ENCODE measurements at regions not wholly inside any gene's neighbourhood (a gene's known extent, or its start where the extent isn't known, plus 50 kb on each side); places are given as distances from the start of the nearest gene placed in this dataset.

DNA sequence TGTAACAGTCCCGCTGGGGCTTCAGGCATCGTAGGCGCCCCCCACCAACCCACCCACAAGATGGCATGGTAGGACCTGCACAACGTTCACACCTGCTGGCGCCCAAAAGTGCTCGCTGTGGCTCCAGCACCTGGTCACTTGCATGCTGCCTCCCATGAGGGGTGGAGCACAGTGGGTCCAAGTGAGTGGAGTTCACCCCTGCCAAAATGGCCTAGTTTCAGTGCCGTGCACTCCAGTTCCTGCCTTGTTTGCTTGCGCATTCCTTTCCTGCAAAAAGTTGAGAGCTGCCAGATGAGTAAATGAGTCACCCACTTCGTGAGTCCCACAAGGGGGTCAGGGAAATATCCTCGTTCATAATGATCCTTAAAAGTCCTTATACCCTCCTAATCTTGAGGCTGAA, 788.7 kb upstream of the DPPA4 start:
- TF ChIP-seq, protein P1, sequence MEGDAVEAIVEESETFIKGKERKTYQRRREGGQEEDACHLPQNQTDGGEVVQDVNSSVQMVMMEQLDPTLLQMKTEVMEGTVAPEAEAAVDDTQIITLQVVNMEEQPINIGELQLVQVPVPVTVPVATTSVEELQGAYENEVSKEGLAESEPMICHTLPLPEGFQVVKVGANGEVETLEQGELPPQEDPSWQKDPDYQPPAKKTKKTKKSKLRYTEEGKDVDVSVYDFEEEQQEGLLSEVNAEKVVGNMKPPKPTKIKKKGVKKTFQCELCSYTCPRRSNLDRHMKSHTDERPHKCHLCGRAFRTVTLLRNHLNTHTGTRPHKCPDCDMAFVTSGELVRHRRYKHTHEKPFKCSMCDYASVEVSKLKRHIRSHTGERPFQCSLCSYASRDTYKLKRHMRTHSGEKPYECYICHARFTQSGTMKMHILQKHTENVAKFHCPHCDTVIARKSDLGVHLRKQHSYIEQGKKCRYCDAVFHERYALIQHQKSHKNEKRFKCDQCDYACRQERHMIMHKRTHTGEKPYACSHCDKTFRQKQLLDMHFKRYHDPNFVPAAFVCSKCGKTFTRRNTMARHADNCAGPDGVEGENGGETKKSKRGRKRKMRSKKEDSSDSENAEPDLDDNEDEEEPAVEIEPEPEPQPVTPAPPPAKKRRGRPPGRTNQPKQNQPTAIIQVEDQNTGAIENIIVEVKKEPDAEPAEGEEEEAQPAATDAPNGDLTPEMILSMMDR (IDR thresholded peaks at IDR 0.05; ENCODE audit: insufficient read depth, low read depth, low read length, missing control alignments) = no peak
- DNase-seq (ENCODE audit: low read depth) = no peak
- no peak overlapping the region for H3K4me3 ChIP-seq (ENCODE audit: low read depth, low read length)

DNA sequence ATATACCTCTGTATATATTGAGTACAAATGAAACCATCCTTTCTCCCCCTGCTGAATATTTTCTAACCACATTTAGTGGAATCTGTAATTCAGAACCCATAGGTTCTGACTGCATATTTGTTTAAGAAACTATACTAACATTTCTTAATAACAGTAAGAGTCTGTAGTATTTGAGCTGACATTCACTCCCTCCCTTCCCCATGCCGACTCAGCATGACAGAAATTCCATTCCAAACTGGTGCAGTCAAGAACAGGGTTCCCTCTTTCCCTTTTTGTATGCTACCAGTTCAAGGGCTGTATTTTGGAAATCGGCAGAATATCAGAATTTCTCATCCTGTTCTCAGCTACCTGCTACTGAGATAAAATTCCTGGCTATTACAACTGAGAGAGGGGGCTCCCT, 796.6 kb upstream of the DPPA4 start:
- no peak overlapping the region for H3K4me3 ChIP-seq (ENCODE audit: low read depth, low read length)
- TF ChIP-seq, protein P1 (IDR thresholded peaks at IDR 0.05; ENCODE audit: insufficient read depth, low read depth, low read length, missing control alignments) = no peak
- no peak for DNase-seq (ENCODE audit: low read depth)

DNA sequence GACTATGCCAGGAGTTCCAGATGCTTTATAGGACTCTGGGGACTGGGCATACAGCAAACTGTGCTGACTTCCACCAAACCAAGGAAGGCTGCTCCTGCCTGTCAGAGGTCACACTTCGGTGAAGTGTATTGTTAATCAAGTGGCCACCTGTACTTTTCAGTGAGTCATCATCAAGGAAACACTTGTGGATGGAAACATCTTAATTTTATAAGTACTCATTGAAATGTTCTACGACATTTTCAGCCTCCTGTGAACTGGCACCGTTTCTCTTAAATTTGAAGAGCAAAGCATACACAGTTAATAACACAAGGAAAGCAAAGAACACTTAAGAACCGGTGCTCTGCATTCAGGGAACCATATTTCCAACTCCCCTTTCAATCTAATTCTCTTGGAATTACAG, 801.7 kb upstream of the DPPA4 start:
- H3K4me3 ChIP-seq (ENCODE audit: low read depth, low read length) = no peak overlapping the region
- DNase-seq (ENCODE audit: low read depth) = no peak
- TF ChIP-seq, protein P1 (IDR thresholded peaks at IDR 0.05; ENCODE audit: insufficient read depth, low read depth, low read length, missing control alignments) = no peak

DNA sequence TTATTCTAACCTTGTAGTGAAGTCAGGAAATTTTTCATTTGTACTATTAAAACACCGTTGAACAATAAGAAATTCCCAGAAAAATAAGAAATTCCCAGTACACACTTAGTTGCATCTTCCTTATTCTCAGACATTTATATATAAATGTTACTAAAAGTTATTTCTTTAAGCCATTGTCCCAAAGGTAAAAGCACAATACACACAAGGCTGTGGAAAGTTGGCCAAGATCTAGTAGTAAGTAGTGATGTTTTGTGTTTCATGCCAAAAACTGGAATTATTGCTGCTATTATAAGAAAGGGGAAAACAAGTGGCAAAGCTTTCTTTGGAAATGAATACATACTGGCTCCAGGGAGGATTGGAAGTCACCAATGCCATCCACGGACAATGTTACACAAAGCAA, 802.5 kb upstream of the DPPA4 start:
- DNase-seq (ENCODE audit: low read depth) = no peak
- H3K4me3 ChIP-seq (ENCODE audit: low read depth, low read length) = no peak overlapping the region
- TF ChIP-seq, protein P1 (IDR thresholded peaks at IDR 0.05; ENCODE audit: insufficient read depth, low read depth, low read length, missing control alignments) = no peak

DNA sequence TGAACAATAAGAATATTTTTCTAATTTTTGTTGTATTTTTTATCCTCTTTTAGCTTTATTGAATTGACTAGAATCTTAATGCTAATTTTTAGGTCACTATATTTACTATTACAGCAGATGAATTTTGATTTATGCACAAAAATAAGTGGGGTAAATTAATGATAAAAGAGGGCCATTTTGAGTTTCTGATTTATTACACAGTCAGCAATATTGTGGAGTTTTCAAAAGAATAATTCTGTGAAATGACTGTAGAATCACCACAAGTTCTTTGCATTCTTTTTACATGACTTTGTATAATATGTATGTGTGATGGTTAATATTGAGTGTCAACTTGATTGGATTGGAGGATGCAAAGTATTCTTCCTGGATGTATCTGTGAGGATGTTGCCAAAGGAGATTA, 812.4 kb upstream of the DPPA4 start:
- TF ChIP-seq, protein P1 (IDR thresholded peaks at IDR 0.05; ENCODE audit: insufficient read depth, low read depth, low read length, missing control alignments) = no peak
- DNase-seq (ENCODE audit: low read depth) = no peak
- H3K4me3 ChIP-seq (ENCODE audit: low read depth, low read length) = no peak overlapping the region

DNA sequence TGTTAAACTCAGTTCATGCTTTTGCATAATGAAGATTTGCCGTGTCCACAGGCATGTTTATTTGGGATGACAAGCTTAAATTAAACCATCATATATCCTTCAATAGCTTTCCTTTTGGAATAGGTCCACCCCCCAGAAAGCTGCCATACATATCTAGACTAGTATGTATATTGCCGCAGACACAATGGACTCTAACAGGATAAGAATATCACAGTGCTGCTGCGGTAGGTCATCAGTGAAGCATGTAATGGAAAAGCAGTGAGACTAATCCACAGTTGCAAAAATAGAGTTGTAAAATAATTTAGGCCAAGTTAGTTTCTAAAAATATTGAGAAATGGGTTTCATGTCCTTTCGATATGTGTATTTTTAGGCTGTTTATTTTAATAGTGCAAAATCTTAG, 819.9 kb upstream of the DPPA4 start:
- DNase-seq (ENCODE audit: low read depth) = no peak
- TF ChIP-seq, protein P1 (IDR thresholded peaks at IDR 0.05; ENCODE audit: insufficient read depth, low read depth, low read length, missing control alignments) = no peak
- no peak overlapping the region for H3K4me3 ChIP-seq (ENCODE audit: low read depth, low read length)

DNA sequence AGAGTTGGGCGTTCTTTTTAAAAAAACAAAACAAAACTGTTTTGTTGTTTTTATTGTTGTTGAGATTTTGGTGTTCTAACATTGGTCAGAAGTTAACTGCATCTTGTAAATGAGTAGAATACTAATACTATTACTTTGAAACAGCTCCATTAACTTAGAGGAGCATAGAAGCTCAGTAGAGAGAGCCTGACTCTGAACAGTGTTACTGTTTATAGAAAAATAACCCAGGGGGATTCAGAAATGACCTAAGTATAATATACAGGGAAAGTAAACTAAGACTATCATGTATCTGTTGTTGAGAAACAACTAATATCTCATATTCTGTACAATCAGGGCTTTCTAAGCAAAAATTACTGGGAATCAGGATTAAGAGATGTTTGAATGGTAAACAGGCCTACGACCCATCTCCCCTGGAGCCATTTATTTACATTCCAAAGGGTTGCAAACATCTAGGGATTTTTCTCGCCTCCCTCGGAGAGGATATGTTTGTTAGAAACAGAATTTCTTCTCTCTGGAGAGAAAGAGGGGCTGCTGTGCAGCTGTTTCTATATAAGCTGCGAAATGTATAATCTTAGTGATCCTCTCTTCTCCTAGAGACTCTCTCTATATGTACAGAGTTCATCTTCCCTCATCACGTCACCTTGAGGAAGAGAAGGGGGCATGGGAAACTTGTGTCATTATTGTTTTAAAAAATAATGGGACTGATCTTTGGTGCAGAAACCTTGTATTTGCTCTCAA, 827.5 kb upstream of the DPPA4 start:
- no peak for DNase-seq (ENCODE audit: low read depth)
- TF ChIP-seq, protein P1 (IDR thresholded peaks at IDR 0.05; ENCODE audit: insufficient read depth, low read depth, low read length, missing control alignments) = no peak
- no peak overlapping the region for H3K4me3 ChIP-seq (ENCODE audit: low read depth, low read length)
